ENCODE measurements at regions not wholly inside any gene's neighbourhood (a gene's known extent, or its start where the extent isn't known, plus 50 kb on each side); places are given as distances from the start of the nearest gene placed in this dataset.

DNA sequence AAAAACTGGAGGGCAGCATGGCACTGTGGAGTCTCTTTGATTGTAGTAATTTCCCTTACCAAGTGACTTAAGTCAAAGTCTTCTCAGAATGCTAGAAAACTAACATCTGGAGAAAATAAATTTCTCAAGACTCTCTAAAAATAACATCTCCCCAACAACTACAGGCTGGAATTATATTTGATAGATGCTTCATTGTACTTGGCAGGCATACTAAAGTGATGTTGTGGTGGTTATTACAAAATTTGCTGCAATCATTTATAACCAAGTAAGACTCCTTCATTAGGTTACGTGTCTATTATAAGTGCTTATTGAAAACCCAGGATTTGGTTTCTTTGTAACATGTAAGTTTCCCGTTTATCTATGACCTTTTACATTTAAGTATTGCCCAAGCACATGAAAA lies 132.9 kb upstream of the NRIP1 start:
- H3K4me1 Mint-ChIP-seq (ENCODE audit: unreplicated experiment) = no peaks in the 10 kb centered on the region

DNA sequence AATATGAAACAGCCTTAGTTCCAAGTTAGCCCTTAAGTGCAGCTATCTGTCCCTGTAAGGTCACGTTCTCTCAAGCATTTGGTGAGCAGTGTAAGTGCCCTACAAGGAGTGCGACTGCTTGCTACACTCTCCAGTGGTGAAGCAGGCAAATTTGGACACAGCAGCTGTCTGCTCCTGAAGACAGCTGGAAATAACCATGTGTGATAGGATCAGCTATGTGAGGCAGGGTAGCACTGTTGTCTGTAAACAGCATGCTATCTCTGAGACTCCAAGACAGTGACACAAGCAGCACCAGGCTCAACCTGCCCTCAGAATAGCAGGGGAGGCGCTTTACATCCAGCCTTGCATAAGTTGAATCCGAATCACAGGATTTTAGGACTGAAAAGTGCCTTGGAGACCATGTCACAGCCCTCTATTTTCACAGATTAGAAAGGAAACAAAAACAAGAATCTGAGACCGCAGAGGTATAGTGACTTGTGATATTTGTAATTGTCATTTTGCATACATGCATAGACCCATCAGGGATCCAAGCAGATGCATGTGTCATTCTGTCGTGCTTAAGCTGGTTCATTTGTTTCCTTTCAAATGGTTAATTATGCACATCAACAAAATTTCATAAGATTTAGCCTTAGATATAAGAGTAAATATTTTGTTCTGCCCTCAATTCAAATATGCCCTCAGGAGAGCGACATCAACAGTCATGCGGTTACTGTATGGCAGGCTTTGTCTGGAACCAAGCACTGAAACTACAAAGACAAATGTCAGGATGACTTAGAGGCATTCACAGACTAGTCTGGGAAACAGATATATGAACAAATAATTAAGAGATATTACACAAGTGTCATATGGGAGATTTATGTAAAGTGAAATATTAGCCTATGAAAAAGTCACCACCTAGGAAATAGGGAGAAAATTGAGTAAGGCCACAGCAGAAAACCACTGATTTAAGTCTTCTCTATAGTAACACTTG lies 134.9 kb upstream of the NRIP1 start:
- no peaks in the 10 kb centered on the region for H3K27me3 Mint-ChIP-seq (ENCODE audit: unreplicated experiment)
- no peak overlapping the region for H3K4me3 Mint-ChIP-seq (ENCODE audit: unreplicated experiment)
- no peak for DNase-seq (ENCODE audit: low spot score)
- H3K27ac Mint-ChIP-seq (ENCODE audit: unreplicated experiment) = no peak overlapping the region
- H3K9me3 Mint-ChIP-seq (ENCODE audit: unreplicated experiment) = no peaks in the 10 kb centered on the region
- no peaks in the 10 kb centered on the region for H3K4me1 Mint-ChIP-seq (ENCODE audit: unreplicated experiment)
- TF ChIP-seq, protein P1, sequence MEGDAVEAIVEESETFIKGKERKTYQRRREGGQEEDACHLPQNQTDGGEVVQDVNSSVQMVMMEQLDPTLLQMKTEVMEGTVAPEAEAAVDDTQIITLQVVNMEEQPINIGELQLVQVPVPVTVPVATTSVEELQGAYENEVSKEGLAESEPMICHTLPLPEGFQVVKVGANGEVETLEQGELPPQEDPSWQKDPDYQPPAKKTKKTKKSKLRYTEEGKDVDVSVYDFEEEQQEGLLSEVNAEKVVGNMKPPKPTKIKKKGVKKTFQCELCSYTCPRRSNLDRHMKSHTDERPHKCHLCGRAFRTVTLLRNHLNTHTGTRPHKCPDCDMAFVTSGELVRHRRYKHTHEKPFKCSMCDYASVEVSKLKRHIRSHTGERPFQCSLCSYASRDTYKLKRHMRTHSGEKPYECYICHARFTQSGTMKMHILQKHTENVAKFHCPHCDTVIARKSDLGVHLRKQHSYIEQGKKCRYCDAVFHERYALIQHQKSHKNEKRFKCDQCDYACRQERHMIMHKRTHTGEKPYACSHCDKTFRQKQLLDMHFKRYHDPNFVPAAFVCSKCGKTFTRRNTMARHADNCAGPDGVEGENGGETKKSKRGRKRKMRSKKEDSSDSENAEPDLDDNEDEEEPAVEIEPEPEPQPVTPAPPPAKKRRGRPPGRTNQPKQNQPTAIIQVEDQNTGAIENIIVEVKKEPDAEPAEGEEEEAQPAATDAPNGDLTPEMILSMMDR (IDR thresholded peaks at IDR 0.05; ENCODE audit: unreplicated experiment) = no peak
- H3K36me3 Mint-ChIP-seq (ENCODE audit: low read depth, unreplicated experiment) = no peaks in the 10 kb centered on the region

More for the DNA sequence above, 132.9 kb upstream of the NRIP1 start:
- Mint-ChIP-seq H3K27me3 (ENCODE audit: unreplicated experiment) (no peaks in the 10 kb centered on the region), H3K27ac (ENCODE audit: unreplicated experiment) (no peak overlapping the region), H3K36me3 (ENCODE audit: low read depth, unreplicated experiment) (no peaks in the 10 kb centered on the region), H3K9me3 (ENCODE audit: unreplicated experiment) (no peaks in the 10 kb centered on the region), H3K4me3 (ENCODE audit: unreplicated experiment) (no peak overlapping the region)
- no peak for DNase-seq (ENCODE audit: low spot score)
- TF ChIP-seq, protein P1 (IDR thresholded peaks at IDR 0.05; ENCODE audit: unreplicated experiment) = no peak

GRCh38 chr21:15203740-15204139 lies 138.9 kb upstream of the NRIP1 start:
- no peak for DNase-seq (ENCODE audit: low spot score)
- Mint-ChIP-seq H3K4me3 (ENCODE audit: unreplicated experiment) (no peak overlapping the region), H3K27ac (ENCODE audit: unreplicated experiment) (no peak overlapping the region), H3K4me1 (ENCODE audit: unreplicated experiment) (no peaks in the 10 kb centered on the region), H3K36me3 (ENCODE audit: low read depth, unreplicated experiment) (no peaks in the 10 kb centered on the region), H3K9me3 (ENCODE audit: unreplicated experiment) (no peaks in the 10 kb centered on the region), H3K27me3 (ENCODE audit: unreplicated experiment) (no peaks in the 10 kb centered on the region)
- TF ChIP-seq, protein P1 (IDR thresholded peaks at IDR 0.05; ENCODE audit: unreplicated experiment) = no peak

GRCh38 chr21:15204140-15204969 lies 139.6 kb upstream of the NRIP1 start:
- DNase-seq (ENCODE audit: low spot score) = no peak
- TF ChIP-seq, protein P1 (IDR thresholded peaks at IDR 0.05; ENCODE audit: unreplicated experiment) = no peak
- Mint-ChIP-seq H3K4me3 (ENCODE audit: unreplicated experiment) (no peak overlapping the region), H3K4me1 (ENCODE audit: unreplicated experiment) (no peaks in the 10 kb centered on the region), H3K27me3 (ENCODE audit: unreplicated experiment) (no peaks in the 10 kb centered on the region), H3K36me3 (ENCODE audit: low read depth, unreplicated experiment) (no peaks in the 10 kb centered on the region), H3K9me3 (ENCODE audit: unreplicated experiment) (no peaks in the 10 kb centered on the region), H3K27ac (ENCODE audit: unreplicated experiment) (no peak overlapping the region)

All from endothelial cell (in vitro differentiated cells).